ENCODE measurements at regions not wholly inside any gene's neighbourhood (a gene's known extent, or its start where the extent isn't known, plus 50 kb on each side); places are given as distances from the start of the nearest gene placed in this dataset.

DNA sequence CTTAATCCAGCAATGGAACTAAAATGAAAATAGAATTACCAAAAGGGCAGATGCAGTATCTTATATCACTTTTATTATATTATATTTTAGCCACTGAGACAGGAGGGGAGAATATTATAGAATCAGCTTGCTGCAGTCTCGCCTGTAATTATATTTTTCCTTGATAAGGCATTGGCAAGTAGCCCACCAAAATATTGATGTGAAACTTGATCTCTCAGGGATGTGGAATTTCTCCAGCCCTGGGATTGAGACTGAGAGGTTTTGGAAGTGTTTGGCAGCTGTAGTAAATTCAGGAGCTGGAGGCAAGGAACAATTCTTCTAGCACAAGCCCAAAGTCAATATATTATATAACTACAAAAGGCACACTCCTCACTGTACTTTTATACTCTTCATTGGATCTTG lies 142.1 kb upstream of the ADAMTSL1 start:
- peaks cover 5% of the 10 kb centered on the region; the same call in 1 of the 2 replicates for H3K27me3 ChIP-seq (ENCODE audit: control insufficient read depth, low read length)
- H4K20me1 ChIP-seq (ENCODE audit: control insufficient read depth, insufficient read depth, low read depth, low read length), result no peaks in the 10 kb centered on the region
- H3K27ac ChIP-seq (ENCODE audit: low read depth, low read length), result no peak overlapping the region
- no peak overlapping the region for H3K4me3 ChIP-seq (ENCODE audit: low read length)
- no peaks in the 10 kb centered on the region for H3K36me3 ChIP-seq (ENCODE audit: control insufficient read depth, low read length)
- H3K79me2 ChIP-seq (ENCODE audit: control insufficient read depth, low read length), result no peaks in the 10 kb centered on the region
- H3K9me3 ChIP-seq (ENCODE audit: control insufficient read depth, insufficient read depth, low read length), result no peaks in the 10 kb centered on the region
- peaks cover 2% of the 10 kb centered on the region for H3K9me2 ChIP-seq (replicated peaks; ENCODE audit: control insufficient read depth, low read length)
- H3F3A ChIP-seq (ENCODE audit: control insufficient read depth, insufficient read depth), result no peaks in the 10 kb centered on the region
- no peak overlapping the region for H3K4me2 ChIP-seq (ENCODE audit: low read length)
- H3K4me1 ChIP-seq (ENCODE audit: control insufficient read depth, low read length), result no peaks in the 10 kb centered on the region
- TF ChIP-seq, protein P1, sequence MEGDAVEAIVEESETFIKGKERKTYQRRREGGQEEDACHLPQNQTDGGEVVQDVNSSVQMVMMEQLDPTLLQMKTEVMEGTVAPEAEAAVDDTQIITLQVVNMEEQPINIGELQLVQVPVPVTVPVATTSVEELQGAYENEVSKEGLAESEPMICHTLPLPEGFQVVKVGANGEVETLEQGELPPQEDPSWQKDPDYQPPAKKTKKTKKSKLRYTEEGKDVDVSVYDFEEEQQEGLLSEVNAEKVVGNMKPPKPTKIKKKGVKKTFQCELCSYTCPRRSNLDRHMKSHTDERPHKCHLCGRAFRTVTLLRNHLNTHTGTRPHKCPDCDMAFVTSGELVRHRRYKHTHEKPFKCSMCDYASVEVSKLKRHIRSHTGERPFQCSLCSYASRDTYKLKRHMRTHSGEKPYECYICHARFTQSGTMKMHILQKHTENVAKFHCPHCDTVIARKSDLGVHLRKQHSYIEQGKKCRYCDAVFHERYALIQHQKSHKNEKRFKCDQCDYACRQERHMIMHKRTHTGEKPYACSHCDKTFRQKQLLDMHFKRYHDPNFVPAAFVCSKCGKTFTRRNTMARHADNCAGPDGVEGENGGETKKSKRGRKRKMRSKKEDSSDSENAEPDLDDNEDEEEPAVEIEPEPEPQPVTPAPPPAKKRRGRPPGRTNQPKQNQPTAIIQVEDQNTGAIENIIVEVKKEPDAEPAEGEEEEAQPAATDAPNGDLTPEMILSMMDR (IDR thresholded peaks at IDR 0.05; ENCODE audit: low read depth, low read length, poor library complexity, severe bottlenecking), result no peak
- TF ChIP-seq EZH2phosphoT487 (IDR thresholded peaks at IDR 0.05; ENCODE audit: borderline replicate concordance, low read length), result no peak

DNA sequence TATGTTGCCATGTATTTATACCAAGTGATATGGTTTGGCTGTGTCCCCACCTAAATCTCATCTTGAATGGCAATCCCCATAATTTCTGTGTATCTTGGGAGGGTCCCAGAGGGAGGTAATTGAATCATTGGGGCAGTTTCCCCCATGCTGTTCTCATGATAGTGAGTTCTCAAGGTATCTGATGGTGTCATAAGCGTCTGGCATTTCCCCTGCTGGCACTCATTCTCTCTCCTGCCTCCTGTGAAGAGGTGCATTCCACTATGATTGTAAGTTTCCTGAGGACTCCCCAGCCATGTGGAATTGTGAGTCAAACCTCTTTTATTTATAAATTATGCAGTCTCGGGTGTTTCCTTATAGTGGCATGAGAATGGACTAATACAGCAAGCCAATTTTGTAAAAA lies 140.8 kb upstream of the ADAMTSL1 start:
- no peaks in the 10 kb centered on the region for H3K79me2 ChIP-seq (ENCODE audit: control insufficient read depth, low read length)
- no peak overlapping the region for H3K27ac ChIP-seq (ENCODE audit: low read depth, low read length)
- H3K4me1 ChIP-seq (ENCODE audit: control insufficient read depth, low read length), result no peaks in the 10 kb centered on the region
- no peaks in the 10 kb centered on the region for H3K36me3 ChIP-seq (ENCODE audit: control insufficient read depth, low read length)
- no peak overlapping the region for H3K4me3 ChIP-seq (ENCODE audit: low read length)
- peaks cover 5% of the 10 kb centered on the region; the same call in 1 of the 2 replicates for H3K27me3 ChIP-seq (ENCODE audit: control insufficient read depth, low read length)
- no peaks in the 10 kb centered on the region for H3K9me3 ChIP-seq (ENCODE audit: control insufficient read depth, insufficient read depth, low read length)
- no peaks in the 10 kb centered on the region for H3F3A ChIP-seq (ENCODE audit: control insufficient read depth, insufficient read depth)
- H3K4me2 ChIP-seq (ENCODE audit: low read length), result no peak overlapping the region
- peaks cover 2% of the 10 kb centered on the region for H3K9me2 ChIP-seq (replicated peaks; ENCODE audit: control insufficient read depth, low read length)
- TF ChIP-seq, protein P1 (IDR thresholded peaks at IDR 0.05; ENCODE audit: low read depth, low read length, poor library complexity, severe bottlenecking), result no peak
- no peak for TF ChIP-seq EZH2phosphoT487 (IDR thresholded peaks at IDR 0.05; ENCODE audit: borderline replicate concordance, low read length)
- H4K20me1 ChIP-seq (ENCODE audit: control insufficient read depth, insufficient read depth, low read depth, low read length), result no peaks in the 10 kb centered on the region

DNA sequence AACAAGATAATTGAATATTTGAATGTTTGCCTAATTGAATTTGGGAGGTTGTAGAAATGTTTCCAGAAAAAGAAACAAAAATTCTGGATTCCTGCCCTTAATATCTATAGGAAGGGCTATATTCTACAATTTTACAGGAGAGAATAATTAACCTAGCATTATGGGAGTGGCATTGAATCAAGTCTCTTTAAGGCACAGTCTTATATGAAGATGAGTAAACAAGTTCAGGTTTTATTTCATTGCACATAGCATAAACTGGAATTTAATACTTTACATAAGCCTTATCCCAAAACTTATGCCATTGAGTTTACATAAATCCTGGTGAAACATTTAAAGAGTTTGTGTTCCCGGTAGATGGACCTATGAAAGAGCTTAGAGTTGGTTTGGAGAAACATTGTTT lies 138.1 kb upstream of the ADAMTSL1 start:
- no peaks in the 10 kb centered on the region for H3K9me3 ChIP-seq (ENCODE audit: control insufficient read depth, insufficient read depth, low read length)
- H3K9me2 ChIP-seq (replicated peaks; ENCODE audit: control insufficient read depth, low read length), result peaks cover 1% of the 10 kb centered on the region
- H3F3A ChIP-seq (ENCODE audit: control insufficient read depth, insufficient read depth), result no peaks in the 10 kb centered on the region
- no peaks in the 10 kb centered on the region for H3K79me2 ChIP-seq (ENCODE audit: control insufficient read depth, low read length)
- no peaks in the 10 kb centered on the region for H3K36me3 ChIP-seq (ENCODE audit: control insufficient read depth, low read length)
- peaks cover under 1% of the 10 kb centered on the region; the same call in 1 of the 2 replicates for H3K27me3 ChIP-seq (ENCODE audit: control insufficient read depth, low read length)
- H4K20me1 ChIP-seq (ENCODE audit: control insufficient read depth, insufficient read depth, low read depth, low read length), result no peaks in the 10 kb centered on the region
- H3K27ac ChIP-seq (ENCODE audit: low read depth, low read length), result no peak overlapping the region
- H3K4me3 ChIP-seq (ENCODE audit: low read length), result no peak overlapping the region
- no peaks in the 10 kb centered on the region for H3K4me1 ChIP-seq (ENCODE audit: control insufficient read depth, low read length)
- no peak overlapping the region for H3K4me2 ChIP-seq (ENCODE audit: low read length)
- TF ChIP-seq EZH2phosphoT487 (IDR thresholded peaks at IDR 0.05; ENCODE audit: borderline replicate concordance, low read length), result no peak
- TF ChIP-seq, protein P1 (IDR thresholded peaks at IDR 0.05; ENCODE audit: low read depth, low read length, poor library complexity, severe bottlenecking), result no peak

Data from DOHH2 (cell line).